ENCODE measurements at regions not wholly inside any gene's neighbourhood (a gene's known extent, or its start where the extent isn't known, plus 50 kb on each side); places are given as distances from the start of the nearest gene placed in this dataset.

- no peaks in the 10 kb centered on the region for H3K9me3 Mint-ChIP-seq
- H3K4me3 Mint-ChIP-seq, result no peak overlapping the region
- ATAC-seq (replicated peaks) (no peak), DNase-seq (no peak)
- H3K4me1 Mint-ChIP-seq (ENCODE audit: low read depth in 2 of 2), result no peaks in the 10 kb centered on the region
- peaks cover 11 to 40% of the 10 kb centered on the region in 2 donors for H3K27me3 Mint-ChIP-seq
- no peak overlapping the region for H3K27ac Mint-ChIP-seq
- no peaks in the 10 kb centered on the region for H3K36me3 Mint-ChIP-seq (ENCODE audit: insufficient read depth)
Measured at GRCh38 chr9:84169240-84169639, 171.3 kb downstream of the SLC28A3 start.

- H3K4me1 Mint-ChIP-seq (ENCODE audit: low read depth in 2 of 2), result no peaks in the 10 kb centered on the region
- peaks cover 11 to 32% of the 10 kb centered on the region in 2 donors for H3K27me3 Mint-ChIP-seq
- DNase-seq (no peak), ATAC-seq (replicated peaks) (no peak)
- H3K9me3 Mint-ChIP-seq, result no peaks in the 10 kb centered on the region
- no peaks in the 10 kb centered on the region for H3K36me3 Mint-ChIP-seq (ENCODE audit: insufficient read depth)
- no peak overlapping the region for H3K27ac Mint-ChIP-seq
- H3K4me3 Mint-ChIP-seq, result no peak overlapping the region
Measured at GRCh38 chr9:84170521-84171141, 169.9 kb downstream of the SLC28A3 start.

GRCh38 chr9:84173961-84174360, 166.6 kb downstream of the SLC28A3 start:
- ATAC-seq (replicated peaks) (no peak), DNase-seq (no peak)
- no peak overlapping the region for H3K4me3 Mint-ChIP-seq
- no peaks in the 10 kb centered on the region for H3K36me3 Mint-ChIP-seq (ENCODE audit: insufficient read depth)
- no peaks in the 10 kb centered on the region for H3K9me3 Mint-ChIP-seq
- H3K27me3 Mint-ChIP-seq, result peaks cover 9 to 24% of the 10 kb centered on the region in 2 donors
- H3K27ac Mint-ChIP-seq, result no peak overlapping the region
- H3K4me1 Mint-ChIP-seq (ENCODE audit: low read depth in 2 of 2), result no peaks in the 10 kb centered on the region

GRCh38 chr9:84174486-84174885, 166.1 kb downstream of the SLC28A3 start:
- no peak for DNase-seq
- H3K27me3 Mint-ChIP-seq, result peaks cover 11 to 30% of the 10 kb centered on the region in 2 donors
- no peak for ATAC-seq (replicated peaks)
- H3K4me3 Mint-ChIP-seq, result no peak overlapping the region
- no peaks in the 10 kb centered on the region for H3K36me3 Mint-ChIP-seq (ENCODE audit: insufficient read depth)
- H3K27ac Mint-ChIP-seq, result no peak overlapping the region
- H3K9me3 Mint-ChIP-seq, result no peaks in the 10 kb centered on the region
- H3K4me1 Mint-ChIP-seq (ENCODE audit: low read depth in 2 of 2), result no peaks in the 10 kb centered on the region

- no peak overlapping the region for H3K27ac Mint-ChIP-seq
- no peak for DNase-seq
- H3K4me3 Mint-ChIP-seq, result no peak overlapping the region
- H3K4me1 Mint-ChIP-seq (ENCODE audit: low read depth in 2 of 2), result no peaks in the 10 kb centered on the region
- peaks cover 3% of the 10 kb centered on the region for H3K36me3 Mint-ChIP-seq (ENCODE audit: insufficient read depth)
- ATAC-seq (replicated peaks), result no peak
- H3K27me3 Mint-ChIP-seq, result peaks cover 32 to 54% of the 10 kb centered on the region in 2 donors
- H3K9me3 Mint-ChIP-seq, result no peaks in the 10 kb centered on the region
Measured at GRCh38 chr9:84177407-84177806, 163.2 kb downstream of the SLC28A3 start.

GRCh38 chr9:84179531-84179930, 161.0 kb downstream of the SLC28A3 start:
- no peaks in the 10 kb centered on the region for H3K9me3 Mint-ChIP-seq
- H3K27me3 Mint-ChIP-seq, result peaks cover 28 to 48% of the 10 kb centered on the region in 2 donors
- no peak overlapping the region for H3K4me3 Mint-ChIP-seq
- no peak overlapping the region for H3K27ac Mint-ChIP-seq
- H3K4me1 Mint-ChIP-seq (ENCODE audit: low read depth in 2 of 2), result no peaks in the 10 kb centered on the region
- DNase-seq, result no peak
- no peak for ATAC-seq (replicated peaks)
- H3K36me3 Mint-ChIP-seq (ENCODE audit: insufficient read depth), result peaks cover 3% of the 10 kb centered on the region

GRCh38 chr9:84187090-84187489, 153.5 kb downstream of the SLC28A3 start:
- Mint-ChIP-seq H3K4me1 (ENCODE audit: low read depth in 2 of 2) (peaks cover 0 to under 1% of the 10 kb centered on the region in 2 donors), H3K9me3 (no peaks in the 10 kb centered on the region), H3K36me3 (ENCODE audit: insufficient read depth) (no peaks in the 10 kb centered on the region), H3K4me3 (no peak overlapping the region), H3K27me3 (peaks cover 9 to 53% of the 10 kb centered on the region in 2 donors), H3K27ac (no peak overlapping the region)
- ATAC-seq (replicated peaks) (no peak), DNase-seq (no peak)

- DNase-seq, result no peak
- H3K27me3 Mint-ChIP-seq, result peaks cover 18 to 54% of the 10 kb centered on the region in 2 donors
- H3K27ac Mint-ChIP-seq, result no peak overlapping the region
- no peaks in the 10 kb centered on the region for H3K9me3 Mint-ChIP-seq
- H3K4me1 Mint-ChIP-seq (ENCODE audit: low read depth in 2 of 2), result peaks cover 0 to 3% of the 10 kb centered on the region in 2 donors
- H3K4me3 Mint-ChIP-seq, result no peak overlapping the region
- H3K36me3 Mint-ChIP-seq (ENCODE audit: insufficient read depth), result no peaks in the 10 kb centered on the region
- ATAC-seq (replicated peaks), result no peak
Measured at GRCh38 chr9:84189904-84190303, 150.7 kb downstream of the SLC28A3 start.

- no peaks in the 10 kb centered on the region for H3K36me3 Mint-ChIP-seq (ENCODE audit: insufficient read depth)
- peaks cover 0 to 3% of the 10 kb centered on the region in 2 donors for H3K4me1 Mint-ChIP-seq (ENCODE audit: low read depth in 2 of 2)
- no peaks in the 10 kb centered on the region for H3K9me3 Mint-ChIP-seq
- ATAC-seq (replicated peaks) (no peak), DNase-seq (no peak)
- H3K27ac Mint-ChIP-seq, result no peak overlapping the region
- no peak overlapping the region for H3K4me3 Mint-ChIP-seq
- peaks cover 18 to 53% of the 10 kb centered on the region in 2 donors for H3K27me3 Mint-ChIP-seq
Measured at GRCh38 chr9:84190411-84190810, 150.1 kb downstream of the SLC28A3 start.

- Mint-ChIP-seq H3K36me3 (ENCODE audit: insufficient read depth) (no peaks in the 10 kb centered on the region), H3K27me3 (peaks cover 14 to 17% of the 10 kb centered on the region in 2 donors), H3K27ac (no peak overlapping the region), H3K4me3 (no peak overlapping the region), H3K9me3 (no peaks in the 10 kb centered on the region), H3K4me1 (ENCODE audit: low read depth in 2 of 2) (no peaks in the 10 kb centered on the region)
- DNase-seq (no peak), ATAC-seq (replicated peaks) (no peak)
Measured at GRCh38 chr9:84206801-84207370, 133.7 kb downstream of the SLC28A3 start.

- DNase-seq (no peak), ATAC-seq (replicated peaks) (no peak)
- Mint-ChIP-seq H3K27me3 (peaks cover 13 to 19% of the 10 kb centered on the region in 2 donors), H3K36me3 (ENCODE audit: insufficient read depth) (no peaks in the 10 kb centered on the region), H3K9me3 (no peaks in the 10 kb centered on the region), H3K4me3 (no peak overlapping the region), H3K4me1 (ENCODE audit: low read depth in 2 of 2) (no peaks in the 10 kb centered on the region), H3K27ac (no peak overlapping the region)
Measured at GRCh38 chr9:84207491-84207951, 133.0 kb downstream of the SLC28A3 start.

- DNase-seq (no peak), ATAC-seq (replicated peaks) (no peak)
- Mint-ChIP-seq H3K4me3 (no peak overlapping the region), H3K27me3 (peaks cover 0 to 7% of the 10 kb centered on the region in 2 donors), H3K4me1 (ENCODE audit: low read depth in 2 of 2) (no peaks in the 10 kb centered on the region), H3K9me3 (no peaks in the 10 kb centered on the region), H3K27ac (no peak overlapping the region), H3K36me3 (ENCODE audit: insufficient read depth) (no peaks in the 10 kb centered on the region)
Measured at GRCh38 chr9:84212246-84212645, 128.3 kb downstream of the SLC28A3 start.

- H3K27ac Mint-ChIP-seq, result no peak overlapping the region
- H3K4me3 Mint-ChIP-seq, result no peak overlapping the region
- H3K4me1 Mint-ChIP-seq (ENCODE audit: low read depth in 2 of 2), result no peaks in the 10 kb centered on the region
- no peaks in the 10 kb centered on the region for H3K36me3 Mint-ChIP-seq (ENCODE audit: insufficient read depth)
- H3K9me3 Mint-ChIP-seq, result no peaks in the 10 kb centered on the region
- peaks cover under 1 to 9% of the 10 kb centered on the region in 2 donors for H3K27me3 Mint-ChIP-seq
- DNase-seq, result no peak
- no peak for ATAC-seq (replicated peaks)
Measured at GRCh38 chr9:84212982-84213381, 127.6 kb downstream of the SLC28A3 start.

GRCh38 chr9:84216151-84216550, 124.4 kb downstream of the SLC28A3 start:
- no peaks in the 10 kb centered on the region for H3K9me3 Mint-ChIP-seq
- H3K4me3 Mint-ChIP-seq, result no peak overlapping the region
- H3K27ac Mint-ChIP-seq, result no peak overlapping the region
- no peaks in the 10 kb centered on the region for H3K4me1 Mint-ChIP-seq (ENCODE audit: low read depth in 2 of 2)
- no peak for DNase-seq
- peaks cover 11 to 26% of the 10 kb centered on the region in 2 donors for H3K27me3 Mint-ChIP-seq
- H3K36me3 Mint-ChIP-seq (ENCODE audit: insufficient read depth), result no peaks in the 10 kb centered on the region
- no peak for ATAC-seq (replicated peaks)

All from effector memory CD8-positive, alpha-beta T cell (primary cell).